Neural cell (in vitro differentiated cells): ENCODE measurements at regions not wholly inside any gene's neighbourhood (a gene's known extent, or its start where the extent isn't known, plus 50 kb on each side); places are given as distances from the start of the nearest gene placed in this dataset.
A peak's percentile ranks its signal among the peaks of the same experiment; 100 is the strongest.

Experiments used
- H2AFZ ChIP-seq: fragments of 200-600, 300-800 bp; sonication (generic), shearing (Covaris generic); 2 replicates; pipeline ENCODE4 v1.6.0; 2014; ENCODE audit warnings: low read depth, mild to moderate bottlenecking, antibody characterized with exemption, low read length, moderate library complexity
- H3F3A ChIP-seq: fragments of 200-600 bp; shearing (Covaris generic); 2 replicates; pipeline ENCODE4 v1.6.1; 2016; ENCODE audit warnings: mild to moderate bottlenecking, moderate library complexity, mixed read lengths, antibody characterized with exemption, low read length; ENCODE audit not compliant: insufficient read depth, poor library complexity, severe bottlenecking
- H3K27ac ChIP-seq: fragments of 200-600, 300-800 bp; sonication (generic), shearing (Covaris generic); 2 replicates; pipeline ENCODE4 v1.5.1; 2014; ENCODE audit warnings: mild to moderate bottlenecking, low read length, moderate library complexity
- H3K27me3 ChIP-seq: fragments of 300-800, 200-600 bp; sonication (generic), shearing (Covaris generic); 2 replicates; pipeline ENCODE4 v1.6.0; 2014; ENCODE audit warnings: mild to moderate bottlenecking, low read depth, low read length, moderate library complexity; ENCODE audit not compliant: insufficient read depth
- H3K36me3 ChIP-seq: fragments of 300-800, 200-600 bp; sonication (generic), shearing (Covaris generic); 2 replicates; pipeline ENCODE4 v1.5.1; 2014; ENCODE audit warnings: mild to moderate bottlenecking, antibody characterized with exemption, low read length, moderate library complexity; ENCODE audit not compliant: insufficient read depth
- H3K4me2 ChIP-seq: fragments of 300-800, 200-600 bp; sonication (generic), shearing (Covaris generic); 2 replicates; pipeline ENCODE4 v1.6.0; 2014; ENCODE audit warnings: mild to moderate bottlenecking, low read length
- H3K4me3 ChIP-seq: fragments of 300-800, 200-600 bp; sonication (generic), shearing (Covaris generic); 2 replicates; pipeline ENCODE4 v1.5.1; 2014; ENCODE audit warnings: mild to moderate bottlenecking, low read length, moderate library complexity
- H3K79me2 ChIP-seq: fragments of 200-600 bp; shearing (Covaris generic); replicated peaks from 2 replicates; pipeline ENCODE4 v1.6.0; 2014; ENCODE audit warnings: mild to moderate bottlenecking, low read length, moderate library complexity; ENCODE audit not compliant: insufficient read depth
- H3K9ac ChIP-seq: fragments of 300-800, 200-600 bp; sonication (generic), shearing (Covaris generic); 2 replicates; pipeline ENCODE4 v1.6.1; 2016; ENCODE audit warnings: mild to moderate bottlenecking, low read length, mixed read lengths
- H3K9me2 ChIP-seq: fragments of 200-600 bp; shearing (Covaris generic); 2 replicates; pipeline ENCODE4 v1.6.1; 2016; ENCODE audit warnings: mild to moderate bottlenecking, low read length, mixed read lengths; ENCODE audit not compliant: insufficient read depth
- H3K9me3 ChIP-seq: fragments of 200-600, 300-800 bp; sonication (generic), shearing (Covaris generic); 2 replicates; pipeline ENCODE4 v1.6.1; 2016; ENCODE audit warnings: mild to moderate bottlenecking, mixed run types, low read length, moderate library complexity, mixed read lengths
- H4K20me1 ChIP-seq: fragments of 200-600 bp; shearing (Covaris generic); 2 replicates; pipeline ENCODE4 v1.6.1; 2016; ENCODE audit warnings: mild to moderate bottlenecking, mixed run types; ENCODE audit not compliant: insufficient read depth
- EP300 ChIP-seq: fragments of 450-650 bp; conservative IDR thresholded peaks from 2 replicates; pipeline ENCODE4 v1.6.1; 2014; ENCODE audit warnings: antibody characterized with exemption, mild to moderate bottlenecking, moderate library complexity; ENCODE audit not compliant: poor library complexity, severe bottlenecking
- EZH2 ChIP-seq: fragments of 200-600, 300-800 bp; shearing (Covaris generic), sonication (generic); IDR thresholded peaks from 2 replicates; pipeline ENCODE4 v1.6.1; 2014; ENCODE audit warnings: antibody characterized with exemption, low read length, borderline replicate concordance, mild to moderate bottlenecking; ENCODE audit not compliant: insufficient read depth, poor library complexity, severe bottlenecking
- MXI1 ChIP-seq: fragments of 450-650 bp; conservative IDR thresholded peaks from 2 replicates; pipeline ENCODE4 v1.6.1; 2014; ENCODE audit warnings: antibody characterized with exemption, mild to moderate bottlenecking; ENCODE audit not compliant: poor library complexity, severe bottlenecking
- POLR2AphosphoS5 ChIP-seq: IDR thresholded peaks from 2 replicates; pipeline ENCODE4 v1.6.1; 2012
- RAD21 ChIP-seq: fragments of 450-650 bp; conservative IDR thresholded peaks from 2 replicates; pipeline ENCODE4 v1.6.1; 2014; ENCODE audit warnings: antibody characterized with exemption, mild to moderate bottlenecking, moderate library complexity
- REST ChIP-seq: IDR thresholded peaks from 2 replicates; pipeline ENCODE4 v1.6.1; 2012; ENCODE audit warnings: borderline replicate concordance
- SMC3 ChIP-seq: fragments of 450-650 bp; conservative IDR thresholded peaks from 2 replicates; pipeline ENCODE4 v1.6.1; 2014; ENCODE audit warnings: antibody characterized with exemption, mild to moderate bottlenecking, moderate library complexity; ENCODE audit not compliant: poor library complexity
- TAF1 ChIP-seq: IDR thresholded peaks from 2 replicates; pipeline ENCODE4 v1.6.1; 2012; ENCODE audit warnings: low read depth
- TF ChIP-seq, protein P1 (sequence below): fragments of 450-650 bp; IDR thresholded peaks from 2 replicates; pipeline ENCODE4 v1.5.1; 2014; ENCODE audit warnings: antibody characterized with exemption, mild to moderate bottlenecking, moderate library complexity; ENCODE audit not compliant: poor library complexity, severe bottlenecking

GRCh38 chr5:7047511-7048261 lies 334.5 kb downstream of the TENT4A start:
- Histone ChIP-seq H3K9me3 (no peaks in the 10 kb centered on the region), H2AFZ (no peak overlapping the region), H3K4me2 (no peak overlapping the region), H3K9me2 (no peaks in the 10 kb centered on the region), H3K27me3 (no peaks in the 10 kb centered on the region), H3K9ac (no peak overlapping the region), H3K4me3 (no peak overlapping the region), H4K20me1 (no peaks in the 10 kb centered on the region), H3F3A (no peaks in the 10 kb centered on the region), H3K27ac (no peak overlapping the region), H3K79me2 (no peaks in the 10 kb centered on the region), H3K36me3 (no peaks in the 10 kb centered on the region)
- TF ChIP-seq EP300 (no peak), EZH2 (no peak), POLR2AphosphoS5 (no peak), SMC3 (no peak), RAD21 (no peak), TAF1 (no peak), MXI1 (no peak), REST (no peak)
- TF ChIP-seq, protein P1, sequence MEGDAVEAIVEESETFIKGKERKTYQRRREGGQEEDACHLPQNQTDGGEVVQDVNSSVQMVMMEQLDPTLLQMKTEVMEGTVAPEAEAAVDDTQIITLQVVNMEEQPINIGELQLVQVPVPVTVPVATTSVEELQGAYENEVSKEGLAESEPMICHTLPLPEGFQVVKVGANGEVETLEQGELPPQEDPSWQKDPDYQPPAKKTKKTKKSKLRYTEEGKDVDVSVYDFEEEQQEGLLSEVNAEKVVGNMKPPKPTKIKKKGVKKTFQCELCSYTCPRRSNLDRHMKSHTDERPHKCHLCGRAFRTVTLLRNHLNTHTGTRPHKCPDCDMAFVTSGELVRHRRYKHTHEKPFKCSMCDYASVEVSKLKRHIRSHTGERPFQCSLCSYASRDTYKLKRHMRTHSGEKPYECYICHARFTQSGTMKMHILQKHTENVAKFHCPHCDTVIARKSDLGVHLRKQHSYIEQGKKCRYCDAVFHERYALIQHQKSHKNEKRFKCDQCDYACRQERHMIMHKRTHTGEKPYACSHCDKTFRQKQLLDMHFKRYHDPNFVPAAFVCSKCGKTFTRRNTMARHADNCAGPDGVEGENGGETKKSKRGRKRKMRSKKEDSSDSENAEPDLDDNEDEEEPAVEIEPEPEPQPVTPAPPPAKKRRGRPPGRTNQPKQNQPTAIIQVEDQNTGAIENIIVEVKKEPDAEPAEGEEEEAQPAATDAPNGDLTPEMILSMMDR = no peak

DNA sequence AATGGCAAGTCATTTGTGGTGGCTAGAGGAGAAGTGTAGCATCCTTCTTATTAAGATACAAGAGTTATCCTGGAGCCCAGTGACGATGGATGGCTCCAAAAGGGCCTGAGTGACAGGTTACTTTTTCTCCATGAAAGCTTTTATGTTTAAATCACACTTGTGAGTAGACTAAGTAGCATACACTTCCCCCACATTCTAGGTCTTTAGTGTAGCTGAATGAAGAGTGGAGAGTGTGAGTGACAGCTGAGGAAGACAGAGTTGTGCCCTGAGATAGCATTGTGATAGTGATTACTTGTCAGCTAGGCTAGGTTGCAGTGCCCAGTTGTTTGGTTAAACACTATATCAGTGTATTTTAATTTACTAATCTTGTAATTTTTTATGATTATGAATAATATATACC lies 337.8 kb downstream of the TENT4A start:
- Histone ChIP-seq H3K27ac (no peak overlapping the region), H3K9me2 (no peaks in the 10 kb centered on the region), H2AFZ (no peak overlapping the region), H3K9ac (no peak overlapping the region), H3K9me3 (no peaks in the 10 kb centered on the region), H3F3A (no peaks in the 10 kb centered on the region), H3K36me3 (no peaks in the 10 kb centered on the region), H3K27me3 (no peaks in the 10 kb centered on the region), H3K4me2 (no peak overlapping the region), H4K20me1 (no peaks in the 10 kb centered on the region), H3K4me3 (no peak overlapping the region), H3K79me2 (no peaks in the 10 kb centered on the region)
- TF ChIP-seq RAD21 = no peak
- TF ChIP-seq REST = no peak
- TF ChIP-seq EZH2 = no peak
- TF ChIP-seq, protein P1 = no peak
- no peak for TF ChIP-seq SMC3
- TF ChIP-seq POLR2AphosphoS5 = peak; percentile 52
- TF ChIP-seq EP300 = peak; percentile 74
- no peak for TF ChIP-seq MXI1
- TF ChIP-seq TAF1 = no peak
